K562 (cell line): ENCODE measurements at regions not wholly inside any gene's neighbourhood (a gene's known extent, or its start where the extent isn't known, plus 50 kb on each side); places are given as distances from the start of the nearest gene placed in this dataset.

Experiments
- ATAC-seq: fragments of 200-7000 bp; cut with Tn5 transposase; 3 replicates; pipeline ENCODE4 v1.9.1; 2020; ENCODE audit warnings: moderate library complexity
- BruUV-seq: library from RNA; stranded (reverse); fragments of 400-500 nt; replicated peaks from 2 replicates; lab custom pipeline; 2021; lab: Mats Ljungman, UMichigan
- CTCF ChIA-PET: fragments of 300-600 bp; formaldehyde crosslinking; extraction: SDS; loops from one replicate; lab custom pipeline; 2021; ENCODE audit warnings: low intra/inter-chr PET ratio; lab: Yijun Ruan, JAX
- POLR2A ChIA-PET: fragments of 300-600, 350-650 bp; sonication (Branson Sonifier 250); formaldehyde crosslinking; extraction: SDS; loops from one replicate; lab custom pipeline; 2021; ENCODE audit warnings: antibody characterized with exemption, inconsistent platforms; lab: Yijun Ruan, JAX
- DNase-seq, 4 experiments: peaks; one replicate each; pipeline versions ENCODE4 v3.0.0 to v3.0.0-alpha.2; 2011 to 2018; ENCODE audit warnings: low spot score in 3 of 4, mixed read lengths in 3 of 4; ENCODE audit errors: extremely low read depth in 1 of 4
- FAIRE-seq: peaks from 2 replicates; lab custom pipeline; 2011; peaks lifted over from hg19 to GRCh38; lab: Jason Lieb, UNC
- H2AFZ ChIP-seq: 2 replicates; pipeline ENCODE4 v1.6.0; 2011; ENCODE audit warnings: low read depth, low read length, control low read depth, inconsistent platforms
- H3K27ac ChIP-seq: fragments of 200-600 bp; 3 replicates; pipeline ENCODE4 v1.8.0; 2011; ENCODE audit warnings: low read depth, mild to moderate bottlenecking, control low read depth, inconsistent platforms, low read length, moderate library complexity, mixed read lengths; ENCODE audit errors: extremely low read depth
- H3K27me3 ChIP-seq, 2 experiments: fragments of 300-600 bp in 1 of 2; 2 replicates in 1 of 2; 3 replicates in 1 of 2; pipeline versions ENCODE4 v1.6.0 to v1.8.0; 2011; ENCODE audit warnings: inconsistent platforms in 2 of 2, low read length in 2 of 2, mild to moderate bottlenecking in 1 of 2, mixed read lengths in 1 of 2, moderate library complexity in 1 of 2; ENCODE audit not compliant: control insufficient read depth in 2 of 2, insufficient read depth in 2 of 2
- H3K36me3 ChIP-seq: fragments of 300-600 bp; 3 replicates; pipeline ENCODE4 v1.8.0; 2011; ENCODE audit warnings: mild to moderate bottlenecking, low read length, inconsistent platforms; ENCODE audit not compliant: control insufficient read depth, insufficient read depth
- H3K4me1 ChIP-seq, 2 experiments: fragments of 200-600 bp in 1 of 2; replicated peaks in 1 of 2; 2 replicates in 1 of 2; 3 replicates in 1 of 2; pipeline versions ENCODE4 v1.5.1 to v1.8.0; 2011; ENCODE audit warnings: inconsistent platforms in 2 of 2, low read length in 2 of 2, mild to moderate bottlenecking in 1 of 2, mixed read lengths in 1 of 2, moderate library complexity in 1 of 2; ENCODE audit not compliant: control insufficient read depth in 2 of 2, insufficient read depth in 2 of 2
- H3K4me2 ChIP-seq: 2 replicates; pipeline ENCODE4 v1.6.1; 2011; ENCODE audit warnings: low read length, control low read depth, inconsistent platforms, mixed read lengths; ENCODE audit not compliant: insufficient read depth
- H3K4me3 ChIP-seq: fragments of 200-600 bp; sonication (generic), shearing (Covaris generic); 2 replicates; pipeline ENCODE4 v1.5.1; 2016; ENCODE audit warnings: control low read depth, inconsistent platforms
- H3K79me2 ChIP-seq: fragments of 200-600 bp; 3 replicates; pipeline ENCODE4 v1.8.0; 2011; ENCODE audit warnings: low read length, inconsistent platforms; ENCODE audit not compliant: control insufficient read depth, insufficient read depth
- H3K9ac ChIP-seq, 2 experiments: 2 replicates each; pipeline versions ENCODE4 v1.6.0 to v1.6.1; 2011; ENCODE audit warnings: low read depth in 2 of 2, low read length in 2 of 2, control low read depth in 1 of 2, inconsistent platforms in 1 of 2, mild to moderate bottlenecking in 1 of 2, mixed read lengths in 1 of 2; ENCODE audit not compliant: insufficient read depth in 1 of 2
- H3K9me1 ChIP-seq: one replicate; pipeline ENCODE4 v1.6.0; 2011; ENCODE audit warnings: inconsistent platforms, mild to moderate bottlenecking, low read length, moderate library complexity; ENCODE audit not compliant: control insufficient read depth, insufficient read depth
- H3K9me3 ChIP-seq: replicated peaks from 2 replicates; pipeline ENCODE4 v1.5.1; 2011; ENCODE audit warnings: low read depth, low read length, inconsistent platforms; ENCODE audit not compliant: control insufficient read depth, insufficient read depth
- H4K20me1 ChIP-seq: replicated peaks from 2 replicates; pipeline ENCODE4 v1.6.1; 2011; ENCODE audit warnings: low read length, inconsistent platforms, mixed read lengths; ENCODE audit not compliant: control insufficient read depth, insufficient read depth
- ASH1L ChIP-seq: fragments of 450-650 bp; IDR thresholded peaks from 2 replicates; pipeline ENCODE4 v1.6.1; 2018; ENCODE audit warnings: borderline replicate concordance, mild to moderate bottlenecking, low read depth; ENCODE audit not compliant: partially characterized antibody
- CHD7 ChIP-seq: fragments of 200-600 bp; sonication (generic); IDR thresholded peaks from one replicate; pipeline ENCODE4 v1.6.1; 2012; ENCODE audit warnings: mild to moderate bottlenecking, low read depth, low read length, inconsistent platforms
- EZH2 ChIP-seq: IDR thresholded peaks from 2 replicates; pipeline ENCODE4 v1.6.1; 2012; ENCODE audit warnings: low read depth, mild to moderate bottlenecking, inconsistent platforms, low read length, borderline replicate concordance
- LARP7 ChIP-seq: fragments of 450-650 bp; IDR thresholded peaks from 2 replicates; pipeline ENCODE4 v1.6.1; 2016
- MAFK ChIP-seq: IDR thresholded peaks from 2 replicates; pipeline ENCODE4 v1.6.1; 2011; ENCODE audit warnings: low read length, improper control_type of control experiment
- MEIS2 ChIP-seq: fragments of 450-650 bp; IDR thresholded peaks from 2 replicates; pipeline ENCODE4 v1.6.1; 2014; ENCODE audit warnings: mild to moderate bottlenecking; ENCODE audit not compliant: partially characterized antibody
- MTA1 ChIP-seq: fragments of 450-650 bp; IDR thresholded peaks from 2 replicates; pipeline ENCODE4 v1.6.1; 2017; ENCODE audit warnings: borderline replicate concordance
- SAFB ChIP-seq: fragments of 200-400 bp; formaldehyde crosslinking; IDR thresholded peaks from 2 replicates; pipeline ENCODE4 v1.6.1; 2017; ENCODE audit warnings: low read depth, low read length, borderline replicate concordance
- TSC22D4 ChIP-seq: fragments of 450-650 bp; IDR thresholded peaks from 2 replicates; pipeline ENCODE4 v1.6.1; 2016; ENCODE audit warnings: missing genetic modification characterization, missing biosample characterization, control low read depth
- ZNF449 ChIP-seq: fragments of 250-450 bp; sonication (Bioruptor Pico); IDR thresholded peaks from 2 replicates; pipeline ENCODE4 v1.8.0; 2022; ENCODE audit warnings: moderate library complexity, mild to moderate bottlenecking, inconsistent platforms
- ZNF766 ChIP-seq: fragments of 200-800 bp; sonication (Bioruptor generic); conservative IDR thresholded peaks from 2 replicates; pipeline ENCODE4 v1.6.1; 2016; ENCODE audit warnings: missing genetic modification characterization, missing compliant biosample characterization
- ZNF780A ChIP-seq: fragments of 250-450 bp; sonication (Bioruptor Pico); IDR thresholded peaks from 2 replicates; pipeline ENCODE4 v1.5.0; 2021; ENCODE audit warnings: mild to moderate bottlenecking
- whole genome bisulfite sequencing: fragments of 100-300 bp; shearing (Covaris generic); methylation state at CpG from one replicate; pipeline ENCODE4 v1.1.6; 2016; ENCODE audit warnings: low coverage, mixed read lengths; ENCODE audit not compliant: insufficient coverage; ENCODE audit errors: missing lambda C conversion rate; 5-methylcytosine and 5-hydroxymethylcytosine counted together
- in situ Hi-C: fragments of 300-500 bp; cut with MboI; formaldehyde crosslinking; loops from 4 replicates; pipeline ENCODE4 v1.15.0; 2018; ENCODE audit warnings: inconsistent platforms, mixed read lengths
- intact Hi-C: fragments of 100-400 bp; cut with micrococcal nuclease; formaldehyde crosslinking; loops from 2 replicates; pipeline ENCODE4 v1.14.2; 2022

GRCh38 chr5:111973961-111974360 lies 217.0 kb upstream of the NREP start:
- FAIRE-seq = no peak
- no peak for DNase-seq
- no peaks in the 10 kb centered on the region for H3K36me3 ChIP-seq
- intact Hi-C loops (no loop called here), in situ Hi-C loops (no loop called here)
- no peak overlapping the region for H3K9ac ChIP-seq
- WGBS = 7% methylated on average over 2 of the region's 2 CpGs
- ATAC-seq = no peak
- H3K9me1 ChIP-seq = no peaks in the 10 kb centered on the region
- H3K4me1 ChIP-seq = no peaks in the 10 kb centered on the region
- no peaks in the 10 kb centered on the region for H3K9me3 ChIP-seq
- no peak overlapping the region for H3K4me3 ChIP-seq
- H4K20me1 ChIP-seq = no peaks in the 10 kb centered on the region
- ChIA-PET CTCF (no interaction called here), POLR2A (no interaction called here)
- no peaks in the 10 kb centered on the region for H3K79me2 ChIP-seq
- H3K27ac ChIP-seq = no peak overlapping the region
- H3K27me3 ChIP-seq = no peaks in the 10 kb centered on the region
- no peak overlapping the region for H3K4me2 ChIP-seq
- H2AFZ ChIP-seq = no peak overlapping the region
- BruUV-seq = no TSS peak
- TF ChIP-seq TSC22D4 (tag) (no peak), MAFK (no peak), ZNF780A (no peak), LARP7 (no peak), ASH1L (no peak), MTA1 (no peak), SAFB (no peak), CHD7 (no peak), ZNF449 (CRISPR knock-in tag) (no peak), ZNF766 (CRISPR knock-in tag) (no peak), MEIS2 (no peak), EZH2 (no peak)
